HG02759 (cell line): ENCODE measurements at regions not wholly inside any gene's neighbourhood (a gene's known extent, or its start where the extent isn't known, plus 50 kb on each side); places are given as distances from the start of the nearest gene placed in this dataset.

ENCODE experiments used
- ATAC-seq: cut with Tn5 transposase; IDR thresholded peaks from one replicate; pipeline ENCODE4 v1.9.1; 2021; ENCODE audit warnings: mild to moderate bottlenecking, moderate library complexity; ENCODE audit not compliant: unreplicated experiment

DNA sequence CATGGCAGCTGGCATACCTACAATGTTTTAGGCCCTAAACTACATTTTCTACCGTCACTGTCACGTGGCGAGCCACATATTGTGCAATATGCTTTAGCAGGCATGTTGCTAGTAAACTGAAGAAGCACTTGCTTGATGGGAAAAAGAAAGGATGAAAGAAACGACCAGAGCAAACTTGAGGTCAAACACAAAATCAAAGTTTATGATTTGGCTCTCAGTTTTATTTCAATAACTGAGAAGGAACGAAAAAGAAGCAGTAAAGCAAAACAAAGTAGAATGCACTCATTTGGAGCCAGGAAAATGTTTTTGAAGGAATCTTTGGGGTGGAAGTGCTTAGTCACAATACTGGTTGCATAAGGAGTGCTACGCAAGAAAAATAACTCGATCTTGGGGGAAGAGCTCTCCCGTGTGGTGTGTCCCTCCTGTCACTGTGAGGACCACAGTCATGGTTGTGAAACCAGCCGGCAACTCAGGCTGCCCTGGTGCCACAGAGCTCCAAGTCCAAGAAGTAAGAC is 349.8 kb downstream of the RBM43 start:
- ATAC-seq = no peak

GRCh38 chr2:150909613-150910012 is 352.1 kb downstream of the RBM43 start:
- ATAC-seq = no peak

GRCh38 chr2:150909090-150909489 is 352.6 kb downstream of the RBM43 start:
- peak; percentile 52 for ATAC-seq

DNA sequence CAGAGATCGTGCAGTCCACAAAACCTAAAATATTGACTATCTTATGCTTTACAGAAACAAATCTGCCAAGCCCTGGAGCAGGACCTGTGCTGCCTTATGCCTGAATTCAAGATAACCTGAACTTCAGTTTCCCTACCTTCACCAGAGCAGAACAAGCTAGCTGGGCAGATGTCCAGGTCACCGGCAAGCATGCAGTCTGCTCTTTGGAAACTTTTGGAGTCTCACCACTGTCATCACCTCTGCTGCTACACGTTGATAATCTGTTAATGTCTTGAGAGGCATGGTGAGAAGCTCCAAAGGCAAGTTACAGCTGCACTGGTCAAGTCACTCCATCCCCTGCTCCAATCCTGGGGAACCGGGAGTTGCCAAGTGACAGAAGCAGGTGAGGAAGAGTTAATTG is 354.2 kb downstream of the RBM43 start:
- ATAC-seq = no peak

DNA sequence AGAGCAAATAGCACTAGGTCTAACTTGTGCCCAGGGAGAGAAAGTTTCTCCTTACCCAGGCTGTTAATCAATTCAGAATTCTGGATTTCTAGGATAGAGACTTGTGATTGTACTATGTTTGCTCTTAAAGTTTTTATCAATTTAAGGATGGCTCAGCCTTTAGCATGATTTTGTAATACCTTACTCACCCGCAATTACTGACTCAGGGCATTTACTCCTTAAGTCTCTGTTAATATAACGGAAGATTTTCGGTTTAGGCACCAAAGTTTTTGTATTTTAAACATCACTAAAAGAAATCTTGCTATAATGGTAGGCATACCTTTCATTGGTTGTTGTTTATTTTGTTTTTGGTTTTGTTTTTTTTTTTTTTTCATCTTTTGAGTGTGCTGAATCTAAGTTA is 358.2 kb downstream of the RBM43 start:
- ATAC-seq = no peak

DNA sequence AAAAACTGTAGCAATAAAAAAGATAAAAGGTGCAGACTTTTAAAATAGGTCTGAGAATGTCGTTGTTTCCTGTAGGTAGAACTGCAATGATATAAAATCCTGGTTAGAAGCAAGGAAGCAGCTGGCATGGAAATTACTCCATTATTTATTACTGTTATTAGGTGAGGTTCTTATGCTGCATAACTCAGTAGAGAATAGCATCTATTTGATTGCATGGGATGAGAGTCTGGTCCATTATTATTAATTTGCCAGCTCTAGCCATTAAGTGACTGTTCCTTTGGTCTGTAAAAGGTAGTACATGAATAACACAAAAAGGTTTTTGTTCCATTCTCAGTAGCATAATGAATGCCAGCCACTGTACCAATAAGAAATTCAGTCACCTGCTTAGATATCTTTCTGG is 358.6 kb downstream of the RBM43 start:
- no peak for ATAC-seq

DNA sequence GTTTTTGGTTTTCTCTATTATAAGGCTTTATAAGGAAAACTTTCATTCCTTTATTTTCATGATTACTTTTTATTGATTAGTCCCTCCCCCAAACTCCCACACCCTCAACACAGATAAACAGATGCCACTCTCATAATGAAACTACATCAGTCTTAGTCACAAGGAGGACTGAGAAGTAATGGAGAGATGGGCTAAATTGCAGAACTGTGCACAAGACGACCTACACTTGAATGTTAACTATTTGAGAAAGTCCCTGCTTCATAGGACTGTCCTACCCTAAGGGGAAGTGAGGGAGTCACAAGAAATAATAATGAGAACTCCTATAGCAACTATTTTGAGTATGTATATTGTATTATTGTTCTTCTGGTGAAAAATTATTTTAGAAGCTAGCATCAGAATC is 360.8 kb downstream of the RBM43 start:
- ATAC-seq = no peak

DNA sequence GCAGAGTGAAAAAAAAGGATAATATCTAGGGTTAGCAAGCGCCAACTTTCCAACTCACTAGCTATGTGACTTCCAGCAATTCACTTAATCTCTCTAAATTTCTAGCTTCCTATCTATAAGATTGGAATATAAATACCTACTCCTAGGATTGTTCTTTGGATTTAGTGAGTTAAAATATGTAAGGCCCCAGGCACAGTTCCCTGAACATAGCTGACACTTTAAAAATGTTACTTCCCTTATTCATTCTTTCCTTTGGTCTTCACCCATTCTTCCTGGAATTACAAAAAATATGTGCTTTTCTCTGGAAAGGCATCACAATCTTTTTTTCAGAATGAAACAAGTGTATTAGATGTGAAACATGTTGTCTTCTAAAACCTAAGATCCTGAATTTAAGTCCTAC is 365.7 kb downstream of the RBM43 start:
- ATAC-seq = no peak

DNA sequence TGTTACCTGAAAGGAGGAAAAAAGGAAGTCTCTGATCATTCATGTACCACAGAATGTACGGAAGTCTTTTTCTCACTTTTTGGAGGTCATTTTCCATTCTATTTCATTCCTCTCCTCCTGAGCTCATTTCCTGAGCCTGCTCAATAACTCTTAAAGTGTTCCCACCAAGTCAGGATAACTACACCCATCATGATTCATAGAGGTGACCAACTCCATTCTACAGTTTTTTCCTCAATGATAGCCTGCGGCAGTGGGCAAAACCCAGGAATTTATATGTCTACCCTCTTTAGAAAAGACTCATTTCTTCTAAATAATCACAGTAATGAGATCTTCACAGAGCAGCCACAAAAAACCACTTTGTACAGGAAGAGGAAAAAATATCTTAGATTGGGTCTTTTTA is 372.5 kb downstream of the RBM43 start:
- no peak for ATAC-seq

DNA sequence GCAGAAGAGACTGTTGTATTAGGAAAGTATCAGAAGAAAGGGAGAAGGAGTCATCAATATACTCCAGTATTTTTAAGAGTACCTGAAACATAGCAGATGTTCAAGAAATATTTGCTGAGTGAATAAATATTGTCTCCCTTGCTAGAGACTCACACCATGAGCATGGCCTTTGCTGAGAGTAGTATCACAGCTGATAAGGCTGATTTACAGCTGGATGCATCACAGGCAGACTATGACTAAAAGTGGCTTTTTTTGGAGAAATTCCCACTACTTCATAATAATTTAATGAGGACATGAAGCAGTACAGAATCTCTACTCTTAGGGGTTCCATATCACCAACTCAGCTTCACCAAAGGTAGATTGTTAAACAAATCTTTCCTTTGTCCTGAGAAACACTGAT is 373.3 kb downstream of the RBM43 start:
- no peak for ATAC-seq

GRCh38 chr2:150887926-150888325 is 373.7 kb downstream of the RBM43 start:
- ATAC-seq = no peak

GRCh38 chr2:150885774-150886386 is 375.8 kb downstream of the RBM43 start:
- no peak for ATAC-seq

DNA sequence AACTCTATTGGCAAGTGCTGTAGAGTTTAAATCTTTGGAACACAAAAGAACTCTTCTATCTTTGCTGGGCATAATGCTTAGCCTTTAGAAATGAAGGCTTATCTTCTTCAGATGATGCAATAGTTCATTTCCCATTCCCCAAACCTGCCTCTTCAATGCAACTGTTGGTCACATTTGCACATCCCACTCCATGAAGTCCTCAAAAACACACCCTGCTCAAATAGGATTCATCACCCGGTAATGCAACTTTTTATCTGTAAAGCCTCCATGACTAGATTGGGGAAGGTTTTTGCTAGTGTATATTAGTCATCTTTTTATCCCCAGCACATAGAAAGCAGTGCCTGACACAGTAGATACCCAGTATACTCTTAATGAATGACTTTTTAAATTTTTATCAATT is 376.4 kb downstream of the RBM43 start:
- ATAC-seq = no peak

- no peak for ATAC-seq
These were observed 378.1 kb downstream of the RBM43 start for GRCh38 chr2:150883613-150883895.

DNA sequence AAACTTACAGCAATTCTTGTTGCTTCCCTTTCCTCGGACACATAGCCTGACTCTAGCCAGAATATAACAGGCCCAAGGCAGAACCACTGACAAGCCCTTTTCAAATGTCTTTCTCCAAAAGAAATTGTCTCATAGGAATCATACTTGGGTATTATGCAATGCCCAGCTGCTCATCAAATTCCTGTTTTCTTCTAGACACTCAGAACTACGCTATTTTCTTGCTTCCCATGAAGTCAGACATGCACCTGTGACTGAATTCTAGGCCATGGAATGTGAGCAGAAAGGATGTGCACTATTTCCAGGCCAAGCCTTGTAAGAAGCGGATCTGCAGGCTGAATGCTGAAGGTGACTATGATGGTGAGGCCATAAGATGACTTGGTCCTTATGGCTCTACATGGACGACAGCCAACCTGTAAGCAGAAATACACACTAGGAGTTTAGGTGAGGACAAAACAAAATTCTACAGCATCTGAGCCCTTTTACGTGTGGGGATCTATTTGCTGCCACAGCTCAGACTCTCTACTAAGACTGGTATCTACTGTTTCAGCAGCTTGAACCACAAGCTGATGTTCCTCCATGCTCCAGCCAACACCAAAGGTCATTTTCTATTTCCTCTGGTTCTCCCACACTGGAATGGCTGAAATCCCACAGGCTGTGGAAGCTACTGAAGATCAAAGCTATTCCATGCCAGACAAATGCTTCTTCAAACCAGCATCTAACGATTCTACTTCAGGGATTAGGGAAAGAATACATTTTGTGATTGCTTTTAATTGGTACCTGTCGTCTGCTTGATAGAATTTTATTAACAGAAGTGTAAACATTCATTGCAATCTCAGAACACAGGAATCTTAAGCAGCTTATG is 378.7 kb downstream of the RBM43 start:
- ATAC-seq = no peak

DNA sequence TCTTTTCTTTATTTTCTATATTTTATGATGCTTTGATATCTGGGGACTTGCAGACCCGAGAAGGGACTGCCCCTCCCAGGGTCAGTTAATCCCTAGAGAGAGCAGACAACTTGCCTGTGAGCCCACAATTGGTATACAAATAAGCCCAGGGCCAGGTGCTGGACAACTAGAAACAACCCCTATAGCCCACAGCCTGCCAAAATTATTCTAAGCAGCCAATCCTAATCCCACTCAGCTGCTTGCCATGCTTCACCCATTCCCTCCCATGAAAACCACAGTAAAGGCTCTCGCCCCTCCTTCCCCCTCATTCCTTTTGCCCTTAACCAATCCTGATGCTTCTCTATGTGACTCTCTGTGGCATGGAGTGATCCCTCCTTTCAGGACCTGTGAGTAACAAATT is 380.7 kb downstream of the RBM43 start:
- no peak for ATAC-seq

DNA sequence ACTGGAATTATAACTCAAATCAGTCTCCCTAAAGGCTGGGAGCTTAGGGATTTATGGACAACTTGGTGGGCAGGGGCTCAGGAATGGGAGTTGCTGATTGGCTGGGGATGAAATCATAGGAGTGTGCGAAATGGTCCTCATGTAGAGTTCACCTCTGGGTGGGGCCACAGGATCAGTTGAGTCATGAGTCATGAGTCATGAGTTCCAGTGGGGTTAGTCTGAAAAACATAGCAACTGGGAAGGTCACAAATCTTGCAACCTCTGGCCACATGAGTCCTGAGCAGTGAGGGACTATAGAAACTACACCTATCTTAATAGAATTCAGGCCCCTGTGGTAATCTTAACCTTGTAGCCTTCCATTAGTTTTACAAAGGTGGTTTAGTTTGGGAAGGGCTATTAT is 383.3 kb downstream of the RBM43 start:
- no peak for ATAC-seq

DNA sequence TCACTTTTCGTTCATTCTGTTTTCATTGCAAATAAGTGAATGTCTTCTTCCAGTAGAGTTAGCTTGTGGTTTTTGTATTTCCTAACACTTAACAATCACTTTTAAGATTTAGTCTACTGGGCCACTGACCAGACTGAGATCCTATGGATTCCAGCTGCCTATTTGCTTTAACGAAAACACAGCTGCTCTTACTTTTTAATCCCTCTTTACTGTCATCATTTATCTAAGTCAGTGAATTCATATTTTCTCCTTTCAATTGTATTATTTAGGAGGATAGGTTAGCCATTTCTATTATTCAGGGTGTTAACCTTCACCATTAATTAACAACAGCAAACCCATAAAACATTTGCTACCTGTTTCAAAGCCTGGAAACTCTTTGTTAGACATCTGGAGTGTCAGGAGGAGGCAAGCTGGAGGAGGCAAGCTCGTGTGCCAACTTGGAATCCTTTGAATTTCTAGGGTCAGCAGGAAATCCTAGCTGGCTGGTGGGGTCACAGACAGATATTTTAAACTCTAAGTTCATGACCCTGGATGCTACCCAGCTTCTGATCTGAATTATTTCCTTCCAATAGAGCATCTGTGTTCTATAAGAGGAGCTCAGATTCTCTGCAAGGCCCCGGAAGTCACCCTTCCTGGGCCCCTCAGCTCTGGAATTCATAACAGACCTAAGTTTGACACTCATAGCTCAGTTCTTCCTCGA is 385.3 kb downstream of the RBM43 start:
- no peak for ATAC-seq

DNA sequence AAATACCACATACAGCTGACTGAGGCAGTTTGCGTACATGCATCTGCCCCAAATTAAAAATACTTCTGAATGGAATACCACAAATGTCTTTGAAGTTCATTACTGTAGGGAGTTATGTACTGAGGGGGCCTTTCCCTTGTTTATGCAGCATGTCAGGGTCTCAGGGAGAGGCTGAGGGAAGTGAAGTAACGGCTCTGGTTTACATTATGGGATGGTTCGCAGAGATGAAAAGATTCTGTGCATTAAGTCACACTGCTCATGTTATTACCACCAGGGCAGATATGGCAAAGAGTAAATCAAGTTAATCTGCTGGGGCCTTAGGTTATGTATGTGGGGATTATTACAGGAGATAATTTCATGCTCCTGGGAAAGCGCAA is 385.9 kb upstream of the RND3 start:
- no peak for ATAC-seq

DNA sequence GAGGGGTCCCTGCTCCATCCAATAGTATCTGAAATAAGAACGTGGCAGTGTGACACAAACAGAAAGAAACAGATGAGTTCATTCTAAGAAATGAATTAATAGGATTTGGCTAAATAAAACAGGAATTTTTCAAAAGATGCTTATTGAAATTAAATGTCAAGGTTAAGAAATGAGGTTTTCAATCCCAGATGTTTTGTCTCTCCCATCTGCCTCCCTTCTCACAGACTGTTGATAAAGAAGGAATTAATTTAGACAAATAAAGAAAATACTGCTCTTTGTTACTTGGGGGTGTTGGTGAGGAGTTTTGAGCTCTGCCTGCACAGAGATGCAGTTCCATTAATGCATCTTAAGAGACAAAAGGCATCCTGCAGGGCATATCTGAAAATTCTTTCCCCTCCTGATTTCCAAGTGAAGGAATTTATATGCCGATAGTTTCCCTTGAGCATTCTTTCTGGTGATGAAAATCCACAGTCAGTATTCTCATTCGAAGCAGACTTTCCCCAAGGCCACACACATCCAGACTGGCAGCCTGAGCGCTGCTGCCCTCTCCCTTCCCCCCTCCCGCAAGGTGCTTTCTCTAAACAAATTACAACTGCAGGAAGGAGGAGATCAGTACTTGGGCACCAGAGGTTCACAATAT is 385.4 kb upstream of the RND3 start:
- ATAC-seq = no peak

- no peak for ATAC-seq
These were observed 379.0 kb upstream of the RND3 start for GRCh38 chr2:150866431-150866830.

- no peak for ATAC-seq
These were observed 376.2 kb upstream of the RND3 start for GRCh38 chr2:150863691-150864090.
